ENCODE measurements at regions not wholly inside any gene's neighbourhood (a gene's known extent, or its start where the extent isn't known, plus 50 kb on each side); places are given as distances from the start of the nearest gene placed in this dataset.

DNA sequence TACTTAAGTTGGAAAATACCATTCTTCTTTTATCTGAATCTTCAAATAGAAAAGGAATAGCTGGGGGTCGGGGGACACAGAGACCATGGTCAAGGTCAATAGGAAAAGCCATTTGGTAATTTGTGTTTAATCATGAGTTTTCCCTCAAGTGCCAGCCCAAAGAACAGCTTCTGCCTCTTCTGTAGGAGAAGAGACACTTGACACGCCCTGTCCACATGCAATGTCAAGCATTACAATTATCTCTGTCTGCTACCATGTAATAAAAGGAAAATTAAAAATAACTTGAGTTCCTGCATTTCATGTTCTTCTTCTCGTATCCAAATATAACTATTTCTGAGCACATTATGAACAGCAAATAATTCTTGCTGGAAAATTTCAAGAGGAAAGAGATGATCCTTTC is 241.7 kb downstream of the IPMK start (continued):
- TF ChIP-seq MXI1 (IDR thresholded peaks at IDR 0.05; ENCODE audit: low read depth, low read length), result no peak
- TF ChIP-seq, protein P1, sequence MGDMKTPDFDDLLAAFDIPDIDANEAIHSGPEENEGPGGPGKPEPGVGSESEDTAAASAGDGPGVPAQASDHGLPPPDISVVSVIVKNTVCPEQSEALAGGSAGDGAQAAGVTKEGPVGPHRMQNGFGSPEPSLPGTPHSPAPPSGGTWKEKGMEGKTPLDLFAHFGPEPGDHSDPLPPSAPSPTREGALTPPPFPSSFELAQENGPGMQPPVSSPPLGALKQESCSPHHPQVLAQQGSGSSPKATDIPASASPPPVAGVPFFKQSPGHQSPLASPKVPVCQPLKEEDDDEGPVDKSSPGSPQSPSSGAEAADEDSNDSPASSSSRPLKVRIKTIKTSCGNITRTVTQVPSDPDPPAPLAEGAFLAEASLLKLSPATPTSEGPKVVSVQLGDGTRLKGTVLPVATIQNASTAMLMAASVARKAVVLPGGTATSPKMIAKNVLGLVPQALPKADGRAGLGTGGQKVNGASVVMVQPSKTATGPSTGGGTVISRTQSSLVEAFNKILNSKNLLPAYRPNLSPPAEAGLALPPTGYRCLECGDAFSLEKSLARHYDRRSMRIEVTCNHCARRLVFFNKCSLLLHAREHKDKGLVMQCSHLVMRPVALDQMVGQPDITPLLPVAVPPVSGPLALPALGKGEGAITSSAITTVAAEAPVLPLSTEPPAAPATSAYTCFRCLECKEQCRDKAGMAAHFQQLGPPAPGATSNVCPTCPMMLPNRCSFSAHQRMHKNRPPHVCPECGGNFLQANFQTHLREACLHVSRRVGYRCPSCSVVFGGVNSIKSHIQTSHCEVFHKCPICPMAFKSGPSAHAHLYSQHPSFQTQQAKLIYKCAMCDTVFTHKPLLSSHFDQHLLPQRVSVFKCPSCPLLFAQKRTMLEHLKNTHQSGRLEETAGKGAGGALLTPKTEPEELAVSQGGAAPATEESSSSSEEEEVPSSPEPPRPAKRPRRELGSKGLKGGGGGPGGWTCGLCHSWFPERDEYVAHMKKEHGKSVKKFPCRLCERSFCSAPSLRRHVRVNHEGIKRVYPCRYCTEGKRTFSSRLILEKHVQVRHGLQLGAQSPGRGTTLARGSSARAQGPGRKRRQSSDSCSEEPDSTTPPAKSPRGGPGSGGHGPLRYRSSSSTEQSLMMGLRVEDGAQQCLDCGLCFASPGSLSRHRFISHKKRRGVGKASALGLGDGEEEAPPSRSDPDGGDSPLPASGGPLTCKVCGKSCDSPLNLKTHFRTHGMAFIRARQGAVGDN (IDR thresholded peaks at IDR 0.05), result no peak
- no peak for TF ChIP-seq PAX5 (IDR thresholded peaks at IDR 0.05; ENCODE audit: borderline replicate concordance, low read depth, low read length)
- TF ChIP-seq HDAC2 (IDR thresholded peaks at IDR 0.05), result no peak
- no peak for TF ChIP-seq STAT3 (IDR thresholded peaks at IDR 0.05; ENCODE audit: low read depth, low read length)
- no peak for TF ChIP-seq EGR1 (IDR thresholded peaks at IDR 0.05; ENCODE audit: borderline replicate concordance in 1 of 2, low read depth in 2 of 2, low read length in 2 of 2)
- no peak for TF ChIP-seq IRF4 (IDR thresholded peaks at IDR 0.05; ENCODE audit: low read depth, low read length)

DNA sequence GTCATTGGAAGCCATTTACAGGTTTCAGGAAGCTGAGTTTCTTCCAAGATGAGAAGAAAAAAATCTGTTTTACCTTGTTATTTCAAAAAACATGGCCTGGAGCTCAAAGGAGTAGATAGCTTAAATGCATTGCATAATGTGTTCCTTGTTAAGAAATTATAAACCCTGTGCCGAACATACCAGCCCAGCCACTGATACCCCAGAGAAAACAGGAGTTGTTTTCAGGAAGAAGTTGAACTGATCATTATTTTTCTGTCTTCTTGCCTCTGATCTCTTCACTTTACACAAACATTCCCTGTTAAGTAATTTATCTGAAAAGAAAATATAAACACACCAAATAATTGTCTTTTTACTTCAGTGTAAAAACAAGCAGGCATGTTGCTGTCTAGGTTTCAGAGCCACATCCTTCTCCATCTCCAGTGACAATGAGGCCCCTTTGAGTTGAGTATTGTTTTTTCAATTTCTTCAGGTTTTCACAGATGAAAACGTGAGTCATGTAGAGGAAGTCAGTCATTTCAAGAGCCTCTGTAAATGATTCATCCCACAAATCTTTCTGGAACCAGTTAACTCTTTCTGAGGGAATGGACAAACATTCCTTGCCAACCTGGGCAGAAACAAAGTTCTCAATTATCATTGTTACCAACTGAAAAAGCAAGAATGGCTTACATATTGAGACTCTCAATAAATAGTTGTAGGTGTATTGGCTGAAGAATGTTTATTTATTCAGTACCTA is 244.2 kb downstream of the IPMK start:
- CTCF ChIA-PET, result no interaction called here
- POLR2A ChIA-PET, result no interaction called here
- Histone ChIP-seq H3K36me3 (ENCODE audit: control insufficient read depth in 2 of 2, insufficient read depth in 2 of 2, low read length in 1 of 2) (no peaks in the 10 kb centered on the region), H3K4me2 (ENCODE audit: control insufficient read depth, insufficient read depth) (no peak overlapping the region), H2AFZ (ENCODE audit: control insufficient read depth, low read depth, low read length) (no peak overlapping the region), H3K4me3 (no peak overlapping the region), H3K4me1 (ENCODE audit: control insufficient read depth, insufficient read depth, low read length) (no peaks in the 10 kb centered on the region), H4K20me1 (ENCODE audit: control insufficient read depth, insufficient read depth) (no peaks in the 10 kb centered on the region), H3K79me2 (ENCODE audit: control insufficient read depth, insufficient read depth, low read length) (no peaks in the 10 kb centered on the region), H3K27me3 (replicated peaks in 1 of 2; ENCODE audit: control insufficient read depth in 2 of 2, insufficient read depth in 2 of 2, low read length in 1 of 2) (no peaks in the 10 kb centered on the region), H3K27ac (ENCODE audit: control insufficient read depth, insufficient read depth) (no peak overlapping the region), H3K9ac (ENCODE audit: control insufficient read depth, insufficient read depth, low read length) (no peak overlapping the region), H3K9me3 (replicated peaks; ENCODE audit: control insufficient read depth, insufficient read depth, low read length) (no peaks in the 10 kb centered on the region; the same call in 2 of the 3 replicates)
- no peak for TF ChIP-seq POLR2A (IDR thresholded peaks at IDR 0.05; ENCODE audit: low read depth, low read length)
- WGBS (ENCODE audit: insufficient coverage, insufficient replicate concordance, low lambda C conversion rate, missing lambda C conversion rate), result 4% methylated on average over 2 of the region's 2 CpGs
- intact Hi-C loops (cut with micrococcal nuclease; ENCODE audit: unreplicated experiment) (no loop called here), in situ Hi-C loops (cut with MboI) (no loop called here)
- RAD21 ChIA-PET (ENCODE audit: unreplicated experiment), result no interaction called here
- SMC1A ChIA-PET (ENCODE audit: uncharacterized antibody, unreplicated experiment), result no interaction called here
- no peak for FAIRE-seq
- no peak for ATAC-seq
- DNase-seq (ENCODE audit: low read depth, low spot score), result no peak
- no TSS peak for BruUV-seq (replicated peaks)

All from GM12878 (cell line).